Tibial nerve (tissue), 4 donors: ENCODE measurements at regions not wholly inside any gene's neighbourhood (a gene's known extent, or its start where the extent isn't known, plus 50 kb on each side); places are given as distances from the start of the nearest gene placed in this dataset.

Experiments
- CTCF ChIP-seq, 5 experiments: fragments of 200-600 bp in 3 of 5; fragments of 450-650 bp in 2 of 5; sonication (generic) in 3 of 5; IDR thresholded peaks; one replicate each; pipeline ENCODE4 v1.5.1; 2016 to 2019; ENCODE audit warnings: antibody characterized with exemption in 5 of 5, mild to moderate bottlenecking in 3 of 5, moderate library complexity in 2 of 5
- EP300 ChIP-seq, 2 donors: sonication (generic); formaldehyde crosslinking; IDR thresholded peaks; one replicate each; pipeline ENCODE4 v1.6.1; 2017; ENCODE audit warnings: antibody characterized with exemption in 2 of 2, mild to moderate bottlenecking in 1 of 2
- POLR2A ChIP-seq, 2 donors: fragments of 450-650 bp; IDR thresholded peaks; one replicate each; pipeline ENCODE4 v1.6.1; 2017; ENCODE audit warnings: antibody characterized with exemption in 2 of 2, mild to moderate bottlenecking in 2 of 2, moderate library complexity in 2 of 2

- TF ChIP-seq POLR2A (IDR thresholded peaks at IDR 0.05) (no peak), CTCF (IDR thresholded peaks at IDR 0.05) (no peak), EP300 (IDR thresholded peaks at IDR 0.05) (no peak)
These were observed 55.0 kb upstream of the NPHP3 start for GRCh38 chr3:132777171-132777570.
